Umbilical cord (tissue), 1 donor: ENCODE measurements at regions not wholly inside any gene's neighbourhood (a gene's known extent, or its start where the extent isn't known, plus 50 kb on each side); places are given as distances from the start of the nearest gene placed in this dataset.

Experiments used
- DNase-seq: peaks from one replicate; pipeline ENCODE4 v3.0.0-alpha.2; 2015; ENCODE audit warnings: low spot score

- DNase-seq: no peak
These were observed 257.7 kb upstream of the NR2F2 start for GRCh38 chr15:96072821-96073220.

- no peak for DNase-seq
These were observed 256.6 kb upstream of the NR2F2 start for GRCh38 chr15:96073908-96074307.

DNA sequence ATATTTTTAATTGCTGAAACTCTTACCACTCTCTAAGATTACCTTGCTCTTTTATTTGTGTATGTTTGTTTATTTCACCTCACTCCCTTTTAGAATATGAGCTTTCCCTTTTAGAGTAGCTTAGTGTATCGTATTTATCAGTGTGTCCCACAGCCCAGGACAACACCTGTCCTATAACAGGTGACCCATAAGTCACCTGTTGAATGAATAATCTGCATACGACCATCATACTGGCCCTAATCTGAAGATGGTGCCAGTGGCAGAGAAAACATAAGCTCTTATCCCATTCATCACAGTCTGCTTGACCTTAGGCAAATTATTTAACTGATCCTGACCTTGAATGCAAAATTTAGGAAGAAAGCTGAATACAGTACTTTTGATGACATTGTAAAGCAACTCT, 254.6 kb upstream of the NR2F2 start:
- DNase-seq: no peak

DNA sequence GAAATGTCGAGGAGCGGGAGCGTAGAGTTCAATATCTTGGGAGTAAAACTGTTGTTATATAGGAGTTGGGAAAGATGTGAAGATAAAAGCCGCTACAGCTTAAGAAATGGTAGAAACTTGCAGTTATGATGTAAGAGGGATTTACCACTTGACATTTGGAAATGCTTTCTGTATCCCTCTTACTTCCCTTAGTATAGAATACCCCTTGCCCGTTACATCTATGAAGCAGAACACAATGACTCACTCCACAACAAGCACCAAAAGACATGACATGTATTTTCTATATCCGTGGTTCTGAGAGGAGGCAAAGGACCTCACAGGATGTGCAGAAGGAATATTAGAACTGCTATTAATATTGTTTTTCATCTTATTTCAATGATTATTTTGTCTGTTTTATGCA, 254.2 kb upstream of the NR2F2 start:
- DNase-seq: no peak

GRCh38 chr15:96079041-96079440, 251.5 kb upstream of the NR2F2 start:
- no peak for DNase-seq

GRCh38 chr15:96079882-96080281, 250.6 kb upstream of the NR2F2 start:
- DNase-seq: no peak

GRCh38 chr15:96086164-96086563, 244.3 kb upstream of the NR2F2 start:
- DNase-seq: no peak

- peak; percentile 85 for DNase-seq
These were observed 243.2 kb upstream of the NR2F2 start for GRCh38 chr15:96087180-96087884.

DNA sequence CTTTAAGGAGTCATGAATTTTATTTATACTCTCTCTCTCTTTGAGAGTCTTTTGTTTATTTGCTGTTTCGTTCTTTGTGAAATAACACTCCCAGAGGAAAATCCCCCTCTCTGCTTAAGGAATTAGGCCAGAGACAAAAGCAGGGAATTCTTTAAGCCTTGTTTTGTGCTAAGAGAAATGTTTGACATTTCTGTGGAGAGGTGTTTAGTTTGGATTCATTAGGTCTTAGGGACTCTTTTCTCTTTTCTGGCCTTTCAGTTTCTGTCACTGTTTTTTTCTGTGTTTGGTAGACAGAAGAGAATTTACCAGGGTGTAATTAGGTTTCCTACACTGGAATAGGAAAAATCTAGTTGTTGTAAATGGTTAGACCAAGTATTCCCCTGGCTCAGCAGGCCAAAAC, 241.8 kb upstream of the NR2F2 start:
- DNase-seq: no peak

DNA sequence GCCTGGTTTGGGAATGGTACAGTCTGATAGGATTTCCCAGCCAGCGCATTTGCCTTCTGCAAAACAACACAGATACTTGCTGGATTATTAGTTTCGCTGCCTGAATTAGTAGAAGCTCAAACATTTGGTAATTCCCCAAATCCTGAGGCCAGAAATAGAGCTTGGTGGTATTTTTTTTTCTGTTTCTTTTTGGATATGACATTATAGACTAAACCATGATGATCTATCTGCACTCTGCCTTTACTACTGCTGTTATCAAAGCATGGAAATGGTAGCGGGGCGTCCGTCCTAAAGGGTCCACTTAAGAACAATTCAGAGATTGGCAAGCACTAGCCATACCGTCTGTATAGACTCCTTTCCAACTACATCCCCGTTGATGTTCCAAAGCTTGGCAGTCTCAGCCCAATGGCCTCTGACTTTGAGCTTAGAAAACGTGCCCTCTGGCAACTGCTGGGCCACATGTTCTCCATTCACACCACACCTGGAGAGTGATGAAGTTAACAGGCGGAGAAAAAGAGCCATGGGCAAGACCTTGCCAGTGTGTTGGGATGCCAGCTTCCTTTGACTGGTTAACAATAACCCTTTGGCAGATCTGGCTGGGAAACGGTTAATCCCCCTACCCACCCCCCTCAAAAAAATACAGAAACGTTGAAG, 241.0 kb upstream of the NR2F2 start:
- DNase-seq: peak; percentile 37

- no peak for DNase-seq
These were observed 238.3 kb upstream of the NR2F2 start for GRCh38 chr15:96092186-96092585.

DNA sequence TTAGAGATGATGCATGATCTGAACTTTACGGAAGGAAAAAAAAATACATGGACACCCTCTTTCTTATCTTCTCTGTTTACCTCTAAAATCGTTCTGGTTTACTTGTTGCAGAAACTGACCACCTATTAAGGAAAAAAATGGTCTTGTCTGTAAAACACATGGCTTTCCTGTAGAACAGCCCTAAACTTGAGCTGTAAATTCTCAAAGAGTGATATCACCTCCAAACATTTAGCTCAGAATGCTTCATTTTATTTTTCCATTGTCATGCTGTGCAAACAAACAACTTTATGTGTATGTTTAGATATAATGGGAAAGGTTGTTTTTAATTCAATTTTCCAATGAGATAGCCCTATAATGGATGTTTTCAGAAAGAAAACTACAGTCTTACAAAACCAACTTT, 237.4 kb upstream of the NR2F2 start:
- peak; percentile 10 for DNase-seq

GRCh38 chr15:96097661-96098060, 232.8 kb upstream of the NR2F2 start:
- no peak for DNase-seq

DNA sequence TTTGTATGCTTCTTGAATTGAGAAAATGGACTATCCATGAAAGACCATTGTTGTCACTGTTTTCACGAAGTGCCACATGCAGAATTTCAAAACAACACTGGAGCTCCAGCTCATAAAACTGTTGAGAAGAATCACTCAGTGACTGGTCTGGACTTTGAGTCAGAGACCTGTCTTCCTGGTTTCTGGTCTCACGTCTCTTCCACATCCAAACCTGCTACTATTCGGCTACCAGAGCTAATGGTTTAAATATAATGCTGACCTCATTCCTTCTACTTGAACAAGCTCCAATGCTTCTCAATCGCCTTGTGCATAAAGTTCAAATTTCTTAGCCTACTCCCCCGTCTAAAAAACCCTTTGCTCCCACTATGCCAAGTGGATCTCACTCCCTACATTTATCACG, 227.9 kb upstream of the NR2F2 start:
- DNase-seq: no peak

DNA sequence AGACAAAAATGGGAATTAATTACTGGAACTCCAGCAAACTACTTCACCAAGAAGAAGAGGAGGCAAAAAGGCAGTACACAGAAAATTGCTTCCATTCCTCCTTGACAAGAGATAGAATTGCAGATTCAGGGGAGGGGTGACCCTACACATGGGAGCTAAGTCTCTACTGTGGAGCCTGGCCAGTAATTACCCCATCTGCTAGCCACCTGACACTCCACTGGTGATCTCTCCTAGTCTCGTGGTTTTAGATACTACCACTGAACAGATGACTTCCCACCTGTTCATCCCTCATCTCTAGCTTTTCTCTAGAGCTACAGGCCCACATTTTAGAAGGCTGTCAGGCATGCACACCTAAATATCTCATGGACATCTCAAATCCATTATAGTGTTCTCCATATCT, 224.3 kb upstream of the NR2F2 start:
- DNase-seq: no peak

- no peak for DNase-seq
These were observed 223.9 kb upstream of the NR2F2 start for GRCh38 chr15:96106628-96107027.

DNA sequence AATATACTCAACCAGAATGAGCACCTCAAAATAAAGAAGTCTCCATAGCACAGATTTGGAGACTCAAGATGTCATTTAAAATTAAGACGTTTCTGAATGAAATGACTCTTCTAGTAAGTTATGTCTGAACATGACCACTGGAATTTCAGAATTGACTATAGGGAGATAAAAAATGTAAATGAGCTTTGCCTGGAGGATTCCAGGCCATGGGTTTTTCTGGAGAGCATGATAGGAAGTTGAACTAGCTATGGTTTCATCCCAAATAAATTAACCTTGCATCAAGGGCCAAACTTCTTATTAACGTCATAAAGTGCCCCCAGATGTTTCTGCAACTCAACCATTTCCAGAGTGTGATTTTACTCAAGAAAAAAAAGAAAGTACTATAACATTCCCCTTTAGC, 222.6 kb upstream of the NR2F2 start:
- no peak for DNase-seq

DNA sequence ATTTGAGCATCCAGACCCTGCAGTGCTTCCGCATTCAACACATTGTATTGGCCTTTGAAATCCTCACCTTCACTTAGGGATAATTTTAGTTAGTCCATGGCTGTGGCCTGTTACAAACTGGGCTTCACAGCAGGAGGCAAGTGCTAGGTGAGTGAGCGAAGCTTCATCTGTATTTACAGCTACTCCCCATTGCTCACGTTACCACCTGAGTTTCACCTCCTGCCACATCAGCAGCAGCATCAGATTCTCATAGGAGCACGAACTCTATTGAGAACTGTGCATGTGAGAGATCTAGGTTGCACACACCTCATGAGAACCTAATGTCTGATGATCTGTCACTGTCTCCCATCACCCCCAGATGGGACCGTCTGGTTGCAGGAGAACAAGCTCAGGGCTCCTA, 222.1 kb upstream of the NR2F2 start:
- no peak for DNase-seq

DNA sequence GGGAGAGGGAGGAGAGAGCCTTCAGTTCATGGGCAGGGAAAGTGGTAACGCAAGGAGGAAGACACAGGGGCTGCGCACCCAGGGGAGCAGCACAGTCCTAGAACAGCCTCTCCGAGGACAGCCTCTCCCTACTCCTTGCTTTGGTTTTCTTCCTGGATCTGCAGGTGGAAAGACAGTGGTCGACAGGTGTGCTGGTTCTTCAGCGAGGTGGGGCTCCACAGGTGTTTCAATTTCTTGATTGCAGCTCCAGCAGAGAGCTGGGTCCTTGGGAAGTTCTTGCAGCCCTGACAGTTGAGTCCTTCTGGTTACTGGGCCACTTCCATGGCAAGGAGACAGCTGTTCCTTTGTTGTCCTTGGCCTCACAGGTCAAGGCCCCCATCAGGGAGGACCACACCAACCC, 220.7 kb upstream of the NR2F2 start:
- DNase-seq: no peak

- no peak for DNase-seq
These were observed 218.5 kb upstream of the NR2F2 start for GRCh38 chr15:96112018-96112417.

GRCh38 chr15:96115642-96116041, 214.9 kb upstream of the NR2F2 start:
- no peak for DNase-seq

GRCh38 chr15:96117270-96117669, 213.2 kb upstream of the NR2F2 start:
- DNase-seq: peak; percentile 67

DNA sequence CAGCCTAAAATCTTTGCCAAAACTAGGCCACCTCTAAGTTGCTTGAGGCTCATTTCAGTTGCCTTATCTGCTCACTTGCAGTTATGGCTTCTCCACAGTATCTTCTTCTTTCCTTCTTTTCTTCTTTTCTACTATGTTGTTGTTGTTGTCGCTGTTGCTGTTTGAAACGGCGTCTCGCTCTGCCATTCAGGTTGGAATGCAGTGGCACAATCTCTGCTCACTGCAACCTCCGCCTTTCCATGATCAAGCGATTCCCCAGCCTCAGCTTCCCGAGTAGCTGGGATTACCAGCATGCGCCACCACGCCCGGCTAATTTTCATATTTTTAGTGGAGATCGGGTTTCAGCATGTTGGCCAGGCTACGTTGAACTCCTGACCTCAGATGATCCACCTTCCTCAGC, 210.8 kb upstream of the NR2F2 start:
- peak; percentile 38 for DNase-seq
